T47D (cell line): ENCODE measurements at regions not wholly inside any gene's neighbourhood (a gene's known extent, or its start where the extent isn't known, plus 50 kb on each side); places are given as distances from the start of the nearest gene placed in this dataset.
"Not testable (repeated sequence)": the region's sequence is repeated elsewhere in the genome, so short reads cannot be mapped to it uniquely, and the experiment has no call there.

ENCODE experiments used
- DNase-seq, 2 experiments: peaks; one replicate each; pipeline versions ENCODE4 v3.0.0 to v3.0.0-alpha.2; 2011 to 2012; ENCODE audit warnings: low read depth in 1 of 2, low spot score in 1 of 2
- JUND ChIP-seq: IDR thresholded peaks from 2 replicates; pipeline ENCODE4 v1.6.1; 2012; ENCODE audit warnings: low read depth
- in situ Hi-C: cut with HindIII; loops from 2 replicates; pipeline ENCODE4 v1.10.0; 2016; ENCODE audit warnings: low sequenced_read_pairs, low pct_unique_long_range_greater_than_20kb

DNA sequence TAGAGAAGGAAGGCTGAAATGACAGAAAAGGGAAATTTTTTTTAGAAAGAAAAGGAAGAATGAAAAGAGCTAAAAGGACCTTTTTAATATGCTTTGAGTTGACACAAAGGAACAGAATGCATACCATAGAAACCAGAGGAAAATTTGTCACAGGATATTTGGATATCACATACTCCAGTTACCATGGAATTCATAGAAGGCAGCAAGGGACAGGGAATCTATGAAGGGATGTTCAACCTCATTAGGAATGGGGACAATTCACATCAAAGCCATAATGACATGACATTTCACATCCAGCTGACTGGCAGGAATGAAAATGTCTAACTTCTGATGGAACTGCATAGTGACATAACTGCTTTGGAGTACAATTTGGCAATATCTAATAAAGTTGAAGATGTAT lies 469.4 kb downstream of the CCER1 start:
- no peak for TF ChIP-seq JUND
- no peak for DNase-seq
- in situ Hi-C loops: no loop called here

DNA sequence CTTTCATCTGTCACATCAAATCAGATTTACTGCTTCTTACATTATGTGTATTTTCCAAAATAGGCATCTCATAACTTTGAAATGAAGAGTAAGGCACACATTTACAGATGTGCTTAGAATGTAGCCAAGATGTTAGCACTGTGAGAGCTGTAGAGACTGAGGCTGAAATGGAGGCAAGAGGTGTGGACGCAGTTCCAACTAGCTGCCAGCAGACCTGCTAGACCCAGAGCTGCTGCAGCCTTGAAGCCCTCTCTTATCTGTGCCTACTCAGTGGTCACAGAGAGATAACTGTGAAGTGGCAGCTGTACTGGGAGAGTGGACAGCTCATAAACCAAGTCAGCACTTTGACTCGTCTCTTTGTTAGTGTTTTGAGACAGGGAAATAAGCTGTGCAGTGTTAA lies 470.9 kb downstream of the CCER1 start:
- TF ChIP-seq JUND: no peak
- in situ Hi-C loops: no loop called here
- no peak for DNase-seq

DNA sequence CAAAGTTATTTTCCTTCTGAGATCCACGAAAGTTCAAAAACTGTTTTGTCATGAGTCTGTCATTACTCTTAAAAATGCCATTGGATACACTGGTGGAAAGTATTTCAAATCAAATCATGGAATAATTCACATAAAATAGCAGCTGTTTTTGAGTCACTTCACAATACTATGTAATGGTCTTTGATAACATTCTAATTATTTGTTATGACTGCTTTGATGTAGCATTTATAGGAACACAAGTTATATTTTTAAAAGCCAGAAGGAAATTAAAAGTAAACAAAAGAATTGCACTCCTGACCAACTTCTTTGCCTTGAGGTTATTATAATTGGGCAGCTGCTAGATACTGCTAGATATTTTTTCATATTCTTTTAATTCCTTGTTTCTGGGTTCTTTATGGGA lies 473.2 kb downstream of the CCER1 start:
- TF ChIP-seq JUND: no peak
- in situ Hi-C loops: no loop called here

DNA sequence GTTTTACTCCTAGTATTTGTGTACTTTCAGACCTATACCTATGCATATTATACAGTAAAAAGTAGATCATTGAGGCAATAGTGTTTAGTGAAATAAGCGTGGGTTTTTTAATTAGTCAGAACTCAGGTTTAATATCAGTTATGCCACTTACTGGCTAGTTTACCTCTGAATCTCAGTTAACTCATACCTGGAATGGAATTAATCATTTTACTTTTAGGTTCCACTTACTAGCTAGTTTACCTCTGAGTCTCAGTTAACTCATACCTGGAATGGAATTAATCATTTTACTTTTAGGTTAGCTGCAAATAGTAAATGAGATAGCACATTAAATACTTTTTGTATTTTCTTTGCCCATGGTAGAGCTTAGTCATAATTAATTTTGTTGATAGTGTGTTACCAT lies 475.7 kb downstream of the CCER1 start:
- TF ChIP-seq JUND: no peak
- no peak for DNase-seq
- in situ Hi-C loops: no loop called here

More for the DNA sequence above, 473.2 kb downstream of the CCER1 start:
- no peak for DNase-seq

DNA sequence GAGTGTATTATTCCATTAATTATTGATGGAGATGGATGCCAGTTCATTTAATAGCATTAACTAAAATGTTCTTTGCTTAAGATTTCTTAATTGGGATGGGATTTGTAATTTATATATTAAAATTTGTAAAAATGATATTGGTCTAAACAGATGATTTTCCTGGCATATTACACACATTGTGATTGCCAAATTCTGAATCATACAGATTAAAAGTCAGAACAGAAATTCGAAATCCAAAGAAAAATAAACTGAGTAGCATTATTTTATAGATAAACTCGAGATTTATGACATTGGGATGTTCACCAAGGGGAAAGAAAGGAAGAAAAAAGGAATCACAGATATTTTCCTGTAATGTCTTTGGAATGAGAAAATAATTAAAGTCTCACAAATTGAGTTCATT lies 481.1 kb downstream of the CCER1 start:
- in situ Hi-C loops: no loop called here
- no peak for DNase-seq
- TF ChIP-seq JUND: no peak

DNA sequence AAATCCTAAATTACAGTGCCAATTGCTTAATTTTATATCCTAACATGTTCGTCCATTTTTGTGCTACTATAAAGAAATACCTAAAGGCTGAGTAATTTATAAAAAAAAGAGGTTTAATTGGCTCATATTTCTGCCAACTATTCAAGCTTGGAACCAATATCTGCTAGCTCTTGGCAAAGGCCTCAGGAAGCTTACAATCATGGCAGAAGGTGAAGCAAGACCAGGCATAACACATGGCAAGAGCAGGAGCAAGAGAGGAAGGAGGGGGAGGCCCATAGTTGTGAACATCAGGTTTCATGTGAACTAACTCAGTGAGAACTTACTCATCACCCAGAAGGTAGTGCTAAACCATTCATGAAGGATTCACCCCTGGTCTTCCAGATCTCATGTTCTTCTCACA lies 494.3 kb downstream of the CCER1 start:
- DNase-seq: no peak

DNA sequence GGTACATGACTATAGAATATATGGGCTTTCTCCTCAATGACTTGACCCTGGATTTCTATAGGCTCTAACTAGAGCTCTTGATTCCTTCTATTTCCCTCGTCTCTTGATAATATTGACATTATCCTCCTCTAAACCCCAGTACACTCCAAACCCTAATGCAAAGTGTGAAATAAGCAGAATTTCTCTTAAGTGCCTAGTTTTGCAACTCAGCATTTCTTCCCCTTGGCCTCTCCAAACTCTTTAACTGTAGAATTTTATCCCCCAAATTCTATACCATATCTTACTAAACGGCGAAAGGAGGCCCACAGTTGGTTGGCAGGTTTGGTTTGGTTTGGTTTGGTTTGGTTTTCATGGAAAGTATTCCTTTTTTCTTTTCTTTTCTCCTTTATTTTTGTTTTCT lies 498.7 kb downstream of the CCER1 start:
- no peak for DNase-seq
- in situ Hi-C loops: no loop called here
- no peak for TF ChIP-seq JUND

More for the DNA sequence above, 494.3 kb downstream of the CCER1 start:
- no peak for TF ChIP-seq JUND
- in situ Hi-C loops: no loop called here

DNA sequence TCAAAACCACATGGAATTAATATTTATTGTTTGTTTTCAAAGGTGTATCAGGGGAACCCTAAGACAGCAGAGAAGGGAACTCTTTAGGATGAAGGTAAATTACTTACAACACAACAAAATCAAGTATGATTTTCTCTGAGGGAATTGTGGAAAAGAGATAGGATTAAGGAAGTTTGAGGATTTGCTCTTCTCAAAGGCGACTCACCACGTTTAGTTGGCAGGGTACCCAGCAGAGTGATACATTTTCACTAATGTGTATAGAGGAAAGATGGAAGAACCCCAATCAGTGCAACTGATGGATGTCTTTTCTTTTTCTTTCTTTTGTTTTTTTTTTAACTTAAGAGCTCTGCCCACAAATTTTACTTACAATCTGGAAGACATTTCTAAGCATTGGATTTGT lies 499.2 kb downstream of the CCER1 start:
- in situ Hi-C loops: no loop called here
- DNase-seq: no peak
- no peak for TF ChIP-seq JUND

DNA sequence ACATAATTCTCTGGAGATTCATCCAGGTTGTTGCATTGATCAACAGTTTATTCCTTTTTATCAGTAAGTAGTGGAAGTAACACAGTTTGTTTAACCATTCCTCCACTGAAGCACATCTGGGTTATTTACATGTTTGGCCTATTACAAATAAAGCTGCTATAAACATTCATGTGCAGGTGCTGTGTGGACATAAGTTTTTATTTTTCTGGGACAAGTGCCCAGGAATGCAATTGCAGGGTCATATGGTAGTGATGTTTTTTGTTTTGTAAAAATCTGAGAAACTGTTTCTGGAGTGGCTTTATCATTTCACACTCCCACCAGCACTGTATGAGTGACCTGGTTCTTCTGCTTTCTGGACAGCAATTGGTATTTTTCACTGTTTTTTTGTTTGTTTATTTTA lies 505.4 kb downstream of the CCER1 start:
- DNase-seq: no peak
- in situ Hi-C loops: no loop called here
- no peak for TF ChIP-seq JUND

DNA sequence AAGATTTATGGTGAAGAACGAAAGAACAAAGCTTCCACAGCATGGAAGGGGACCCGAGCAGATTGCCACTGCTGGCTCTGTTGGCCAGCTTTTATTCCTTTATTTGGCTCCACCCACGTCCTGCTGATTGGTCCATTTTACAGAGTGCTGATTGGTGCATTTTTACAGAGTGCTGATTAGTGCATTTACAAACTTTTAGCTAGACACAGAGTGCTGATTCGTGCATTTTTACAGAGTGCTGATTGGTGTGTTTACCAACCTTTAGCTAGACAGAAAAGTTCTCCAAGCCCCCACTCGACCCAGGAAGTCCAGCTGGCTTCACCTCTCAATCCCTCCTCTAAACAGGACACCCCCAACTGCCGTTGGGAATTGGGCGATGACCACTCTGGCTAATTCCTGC lies 511.5 kb downstream of the CCER1 start:
- in situ Hi-C loops, DNase-seq: not testable (repeated sequence)

DNA sequence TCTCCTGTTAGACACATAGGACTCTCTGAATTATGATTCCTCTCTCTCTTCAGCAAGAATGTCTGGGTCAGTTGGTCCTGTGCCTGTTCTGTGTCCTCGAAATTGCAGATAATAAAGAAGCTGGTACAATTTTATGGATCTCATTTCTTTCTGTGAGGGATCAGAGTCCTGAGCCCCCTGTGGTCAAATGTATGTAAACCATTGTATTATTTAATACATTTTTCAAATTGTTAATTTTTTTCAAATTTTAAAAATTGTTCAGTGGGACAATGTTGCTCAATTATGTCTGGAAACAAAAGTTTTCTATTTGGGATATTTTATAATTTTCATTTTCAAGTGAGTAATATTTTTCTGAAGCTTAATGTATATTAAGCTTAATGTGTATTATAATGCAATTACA lies 513.5 kb downstream of the CCER1 start:
- DNase-seq: no peak
- in situ Hi-C loops: no loop called here
- TF ChIP-seq JUND: no peak

DNA sequence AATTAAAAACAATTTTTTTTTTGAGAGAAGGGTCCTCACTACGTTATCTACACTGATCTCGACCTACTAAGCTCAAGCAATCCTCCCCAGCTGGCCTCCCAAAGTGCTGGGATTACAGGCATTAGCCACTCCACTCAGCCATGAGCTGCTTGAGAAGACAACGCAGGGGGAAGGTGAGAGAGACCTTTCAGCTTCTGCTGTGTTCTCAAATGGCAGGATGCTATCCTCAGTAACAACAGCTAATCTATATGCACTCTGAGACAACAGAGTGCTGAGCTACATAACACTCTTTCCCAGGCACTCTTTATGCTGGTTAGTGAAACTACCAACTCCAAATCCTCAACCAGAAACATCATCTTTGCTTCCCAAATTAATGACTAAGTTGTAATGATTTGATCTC lies 526.1 kb downstream of the CCER1 start:
- no peak for DNase-seq
- no peak for TF ChIP-seq JUND
- in situ Hi-C loops: no loop called here

DNA sequence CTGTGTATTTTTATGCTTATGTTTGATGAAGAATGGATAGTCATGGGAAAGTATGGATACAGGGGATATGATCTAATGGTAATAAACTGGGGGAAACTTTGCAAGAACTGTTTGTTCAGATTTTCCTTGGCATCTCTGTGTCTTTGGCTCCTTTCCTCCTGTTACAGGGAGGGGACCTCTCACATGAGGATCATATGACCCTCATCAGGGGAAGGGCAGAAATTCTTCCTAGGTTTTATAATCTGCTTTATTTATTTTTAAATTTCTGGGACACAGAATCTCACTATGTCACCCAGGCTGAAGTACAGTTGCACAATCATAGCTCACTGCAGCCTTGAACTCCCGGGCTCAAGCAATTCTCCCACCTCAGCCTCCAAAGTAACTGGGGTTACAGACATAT lies 526.5 kb downstream of the CCER1 start:
- in situ Hi-C loops: no loop called here
- DNase-seq: no peak
- no peak for TF ChIP-seq JUND

DNA sequence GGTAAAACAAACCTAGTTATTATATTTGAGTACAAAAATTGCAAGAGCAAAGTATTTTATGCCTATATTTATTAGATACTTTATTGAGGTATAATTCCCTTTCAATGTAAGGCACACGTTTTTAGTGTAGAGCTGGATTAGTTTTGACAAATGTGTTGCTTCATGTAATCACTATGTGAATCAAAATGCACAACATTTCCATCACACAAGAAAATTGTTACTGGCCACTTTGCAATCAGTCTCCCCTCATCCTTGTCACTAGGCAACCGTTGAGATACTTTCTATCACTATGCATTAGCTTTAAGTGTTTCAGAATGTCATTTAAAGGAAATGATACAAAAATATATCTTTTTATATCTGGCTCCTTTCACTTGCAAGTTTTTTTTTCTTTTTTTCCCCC lies 531.0 kb downstream of the CCER1 start:
- in situ Hi-C loops: no loop called here

DNA sequence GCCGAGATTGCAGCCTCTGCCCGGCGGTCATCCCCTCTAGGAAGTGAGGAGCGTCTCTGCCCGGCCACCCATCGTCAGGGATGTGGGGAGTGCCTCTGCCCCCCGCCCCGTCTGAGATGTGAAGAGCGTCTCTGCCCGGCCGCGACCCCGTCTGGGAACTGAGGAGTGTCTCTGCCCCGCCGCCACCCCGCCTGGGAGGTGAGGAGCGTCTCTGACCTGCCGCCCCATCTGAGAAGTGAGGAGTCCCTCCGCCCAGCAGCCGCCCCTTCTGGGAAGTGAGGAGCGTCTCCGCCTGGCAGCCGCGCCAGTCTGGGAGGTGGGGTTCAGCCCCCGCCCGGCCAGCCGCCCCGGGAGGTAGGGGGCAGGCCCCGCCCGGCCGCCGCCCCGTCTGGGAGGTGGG lies 544.0 kb downstream of the CCER1 start:
- TF ChIP-seq JUND: no peak
- in situ Hi-C loops: no loop called here
- DNase-seq: no peak

More for the DNA sequence above, 531.0 kb downstream of the CCER1 start:
- no peak for TF ChIP-seq JUND
- no peak for DNase-seq
